ENCODE measurements at regions not wholly inside any gene's neighbourhood (a gene's known extent, or its start where the extent isn't known, plus 50 kb on each side); places are given as distances from the start of the nearest gene placed in this dataset.

- no peak for DNase-seq (ENCODE audit: low read depth)
- no peak overlapping the region for H3K4me3 ChIP-seq (ENCODE audit: low read depth, low read length)
- TF ChIP-seq CTCF (conservative IDR thresholded peaks at IDR 0.05; ENCODE audit: low read depth, low read length) = no peak
Observed at GRCh38 chr7:1325646-1326510, 93.2 kb downstream of the UNCX start.

- H3K4me3 ChIP-seq (ENCODE audit: low read depth, low read length) = no peak overlapping the region
- no peak for DNase-seq (ENCODE audit: low read depth)
- TF ChIP-seq CTCF (conservative IDR thresholded peaks at IDR 0.05; ENCODE audit: low read depth, low read length) = no peak
Observed at GRCh38 chr7:1326511-1326785, 93.8 kb downstream of the UNCX start.

- no peak for DNase-seq (ENCODE audit: low read depth)
- no peak for TF ChIP-seq CTCF (conservative IDR thresholded peaks at IDR 0.05; ENCODE audit: low read depth, low read length)
- no peak overlapping the region for H3K4me3 ChIP-seq (ENCODE audit: low read depth, low read length)
Observed at GRCh38 chr7:1329261-1329660, 96.6 kb downstream of the UNCX start.

- no peak overlapping the region for H3K4me3 ChIP-seq (ENCODE audit: low read depth, low read length)
- no peak for TF ChIP-seq CTCF (conservative IDR thresholded peaks at IDR 0.05; ENCODE audit: low read depth, low read length)
- no peak for DNase-seq (ENCODE audit: low read depth)
Observed at GRCh38 chr7:1329966-1330800, 97.5 kb downstream of the UNCX start.

GRCh38 chr7:1330801-1331425 lies 98.2 kb downstream of the UNCX start:
- TF ChIP-seq CTCF (conservative IDR thresholded peaks at IDR 0.05; ENCODE audit: low read depth, low read length) = no peak
- DNase-seq (ENCODE audit: low read depth) = no peak
- H3K4me3 ChIP-seq (ENCODE audit: low read depth, low read length) = no peak overlapping the region

GRCh38 chr7:1331561-1332467 lies 99.1 kb downstream of the UNCX start:
- no peak overlapping the region for H3K4me3 ChIP-seq (ENCODE audit: low read depth, low read length)
- TF ChIP-seq CTCF (conservative IDR thresholded peaks at IDR 0.05; ENCODE audit: low read depth, low read length) = no peak
- DNase-seq (ENCODE audit: low read depth) = no peak
